ENCODE measurements at regions not wholly inside any gene's neighbourhood (a gene's known extent, or its start where the extent isn't known, plus 50 kb on each side); places are given as distances from the start of the nearest gene placed in this dataset.

- no peak overlapping the region for H2AFZ ChIP-seq (ENCODE audit: low read depth)
- H3K36me3 ChIP-seq (ENCODE audit: insufficient read depth), result no peaks in the 10 kb centered on the region
- no peaks in the 10 kb centered on the region for H3K79me2 ChIP-seq (ENCODE audit: insufficient read depth, low read depth)
- TF ChIP-seq, protein P1, sequence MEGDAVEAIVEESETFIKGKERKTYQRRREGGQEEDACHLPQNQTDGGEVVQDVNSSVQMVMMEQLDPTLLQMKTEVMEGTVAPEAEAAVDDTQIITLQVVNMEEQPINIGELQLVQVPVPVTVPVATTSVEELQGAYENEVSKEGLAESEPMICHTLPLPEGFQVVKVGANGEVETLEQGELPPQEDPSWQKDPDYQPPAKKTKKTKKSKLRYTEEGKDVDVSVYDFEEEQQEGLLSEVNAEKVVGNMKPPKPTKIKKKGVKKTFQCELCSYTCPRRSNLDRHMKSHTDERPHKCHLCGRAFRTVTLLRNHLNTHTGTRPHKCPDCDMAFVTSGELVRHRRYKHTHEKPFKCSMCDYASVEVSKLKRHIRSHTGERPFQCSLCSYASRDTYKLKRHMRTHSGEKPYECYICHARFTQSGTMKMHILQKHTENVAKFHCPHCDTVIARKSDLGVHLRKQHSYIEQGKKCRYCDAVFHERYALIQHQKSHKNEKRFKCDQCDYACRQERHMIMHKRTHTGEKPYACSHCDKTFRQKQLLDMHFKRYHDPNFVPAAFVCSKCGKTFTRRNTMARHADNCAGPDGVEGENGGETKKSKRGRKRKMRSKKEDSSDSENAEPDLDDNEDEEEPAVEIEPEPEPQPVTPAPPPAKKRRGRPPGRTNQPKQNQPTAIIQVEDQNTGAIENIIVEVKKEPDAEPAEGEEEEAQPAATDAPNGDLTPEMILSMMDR (conservative IDR thresholded peaks at IDR 0.05; ENCODE audit: low read depth, low read length), result no peak
- H4K20me1 ChIP-seq (ENCODE audit: insufficient read depth), result no peaks in the 10 kb centered on the region
- H3K9ac ChIP-seq, result no peak overlapping the region
- H3K4me1 ChIP-seq (ENCODE audit: low read depth, poor library complexity, severe bottlenecking), result no peaks in the 10 kb centered on the region
- no peak overlapping the region for H3K4me2 ChIP-seq
- no peak overlapping the region for H3K27ac ChIP-seq
- H3K27me3 ChIP-seq (ENCODE audit: insufficient read depth, low read depth), result no peaks in the 10 kb centered on the region
- H3K4me3 ChIP-seq (IDR thresholded peaks at IDR 0.05; ENCODE audit: insufficient read depth, low read depth, low read length), result no peak overlapping the region
Observed at GRCh38 chr2:107258531-107259407, 372.8 kb upstream of the ST6GAL2 start.

DNA sequence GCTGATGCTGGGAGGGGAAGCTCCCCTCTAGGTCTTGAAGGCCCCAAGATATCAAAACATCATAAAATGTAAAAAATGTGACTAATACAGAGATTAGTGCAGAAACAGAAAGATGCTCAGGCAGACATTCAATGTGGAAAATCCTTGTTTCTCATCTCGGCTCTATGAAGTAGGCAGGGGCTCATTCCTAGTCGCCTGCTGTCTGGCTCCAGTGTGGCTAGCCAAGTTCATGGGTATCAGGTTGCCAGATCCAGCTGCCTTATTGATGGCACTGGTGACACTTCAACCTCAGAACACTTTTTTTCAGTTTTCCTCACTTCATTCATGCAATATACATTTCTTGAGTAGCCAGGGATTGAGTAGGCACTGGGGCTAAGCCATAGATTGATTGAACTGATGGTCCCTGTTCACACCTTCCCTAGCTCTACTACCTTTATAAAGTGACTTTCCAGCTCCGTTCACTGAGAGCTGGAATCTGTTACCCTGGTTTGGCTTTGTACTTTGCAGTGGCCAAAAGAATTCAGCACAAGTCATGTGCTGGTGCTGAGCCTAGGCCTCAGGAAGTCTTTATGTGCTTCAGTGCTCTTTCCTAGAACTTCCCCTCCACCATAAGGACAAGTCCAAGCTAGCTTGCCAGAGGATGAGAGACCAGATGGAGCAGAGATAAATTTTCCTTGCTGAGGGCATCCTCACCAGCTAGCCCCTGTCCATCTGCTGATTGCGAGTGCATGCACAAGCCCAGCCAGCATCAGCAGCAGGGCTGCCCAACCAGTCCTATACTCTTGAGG, 373.6 kb upstream of the ST6GAL2 start:
- Histone ChIP-seq H3K79me2 (ENCODE audit: insufficient read depth, low read depth) (no peaks in the 10 kb centered on the region), H4K20me1 (ENCODE audit: insufficient read depth) (no peaks in the 10 kb centered on the region), H3K4me2 (no peak overlapping the region), H3K27ac (no peak overlapping the region), H3K4me3 (IDR thresholded peaks at IDR 0.05; ENCODE audit: insufficient read depth, low read depth, low read length) (no peak overlapping the region), H2AFZ (ENCODE audit: low read depth) (no peak overlapping the region), H3K4me1 (ENCODE audit: low read depth, poor library complexity, severe bottlenecking) (no peaks in the 10 kb centered on the region), H3K27me3 (ENCODE audit: insufficient read depth, low read depth) (no peaks in the 10 kb centered on the region), H3K9ac (no peak overlapping the region), H3K36me3 (ENCODE audit: insufficient read depth) (no peaks in the 10 kb centered on the region)
- TF ChIP-seq, protein P1 (conservative IDR thresholded peaks at IDR 0.05; ENCODE audit: low read depth, low read length), result no peak

DNA sequence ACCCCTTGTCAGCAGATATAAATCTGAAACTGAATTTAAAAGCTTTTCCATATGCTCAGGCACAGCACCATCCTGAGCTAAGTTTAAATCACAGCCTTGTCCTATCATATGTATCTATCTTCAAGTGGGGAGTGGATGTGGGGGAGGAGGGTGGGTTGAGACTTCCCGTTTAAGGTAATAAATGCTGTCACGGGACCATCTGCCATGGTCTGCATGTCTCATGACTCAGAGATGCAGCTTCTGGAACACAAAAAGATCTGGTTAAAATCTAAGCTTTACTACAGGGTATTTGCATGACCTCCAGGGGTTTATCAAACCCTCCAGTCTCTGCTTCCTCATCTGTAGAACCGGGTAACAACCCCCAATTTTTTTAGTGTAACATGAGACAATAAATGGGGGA, 377.7 kb upstream of the ST6GAL2 start:
- Histone ChIP-seq H3K27me3 (ENCODE audit: insufficient read depth, low read depth) (no peaks in the 10 kb centered on the region), H3K4me2 (no peak overlapping the region), H3K79me2 (ENCODE audit: insufficient read depth, low read depth) (no peaks in the 10 kb centered on the region), H3K9ac (no peak overlapping the region), H3K36me3 (ENCODE audit: insufficient read depth) (no peaks in the 10 kb centered on the region), H3K4me1 (ENCODE audit: low read depth, poor library complexity, severe bottlenecking) (no peaks in the 10 kb centered on the region), H3K4me3 (IDR thresholded peaks at IDR 0.05; ENCODE audit: insufficient read depth, low read depth, low read length) (no peak overlapping the region), H2AFZ (ENCODE audit: low read depth) (no peak overlapping the region), H4K20me1 (ENCODE audit: insufficient read depth) (no peaks in the 10 kb centered on the region), H3K27ac (no peak overlapping the region)
- TF ChIP-seq, protein P1 (conservative IDR thresholded peaks at IDR 0.05; ENCODE audit: low read depth, low read length), result no peak

GRCh38 chr2:107264184-107264583, 378.2 kb upstream of the ST6GAL2 start:
- H2AFZ ChIP-seq (ENCODE audit: low read depth), result no peak overlapping the region
- H4K20me1 ChIP-seq (ENCODE audit: insufficient read depth), result no peaks in the 10 kb centered on the region
- H3K4me3 ChIP-seq (IDR thresholded peaks at IDR 0.05; ENCODE audit: insufficient read depth, low read depth, low read length), result no peak overlapping the region
- H3K9ac ChIP-seq, result no peak overlapping the region
- H3K27ac ChIP-seq, result no peak overlapping the region
- TF ChIP-seq, protein P1 (conservative IDR thresholded peaks at IDR 0.05; ENCODE audit: low read depth, low read length), result no peak
- no peaks in the 10 kb centered on the region for H3K79me2 ChIP-seq (ENCODE audit: insufficient read depth, low read depth)
- H3K4me1 ChIP-seq (ENCODE audit: low read depth, poor library complexity, severe bottlenecking), result no peaks in the 10 kb centered on the region
- H3K27me3 ChIP-seq (ENCODE audit: insufficient read depth, low read depth), result no peaks in the 10 kb centered on the region
- no peak overlapping the region for H3K4me2 ChIP-seq
- no peaks in the 10 kb centered on the region for H3K36me3 ChIP-seq (ENCODE audit: insufficient read depth)
